GM19043 (cell line): ENCODE measurements at regions not wholly inside any gene's neighbourhood (a gene's known extent, or its start where the extent isn't known, plus 50 kb on each side); places are given as distances from the start of the nearest gene placed in this dataset.

ENCODE experiments used
- ATAC-seq: cut with Tn5 transposase; IDR thresholded peaks from one replicate; pipeline ENCODE4 v1.9.1; 2021; ENCODE audit warnings: low read depth; ENCODE audit not compliant: unreplicated experiment

DNA sequence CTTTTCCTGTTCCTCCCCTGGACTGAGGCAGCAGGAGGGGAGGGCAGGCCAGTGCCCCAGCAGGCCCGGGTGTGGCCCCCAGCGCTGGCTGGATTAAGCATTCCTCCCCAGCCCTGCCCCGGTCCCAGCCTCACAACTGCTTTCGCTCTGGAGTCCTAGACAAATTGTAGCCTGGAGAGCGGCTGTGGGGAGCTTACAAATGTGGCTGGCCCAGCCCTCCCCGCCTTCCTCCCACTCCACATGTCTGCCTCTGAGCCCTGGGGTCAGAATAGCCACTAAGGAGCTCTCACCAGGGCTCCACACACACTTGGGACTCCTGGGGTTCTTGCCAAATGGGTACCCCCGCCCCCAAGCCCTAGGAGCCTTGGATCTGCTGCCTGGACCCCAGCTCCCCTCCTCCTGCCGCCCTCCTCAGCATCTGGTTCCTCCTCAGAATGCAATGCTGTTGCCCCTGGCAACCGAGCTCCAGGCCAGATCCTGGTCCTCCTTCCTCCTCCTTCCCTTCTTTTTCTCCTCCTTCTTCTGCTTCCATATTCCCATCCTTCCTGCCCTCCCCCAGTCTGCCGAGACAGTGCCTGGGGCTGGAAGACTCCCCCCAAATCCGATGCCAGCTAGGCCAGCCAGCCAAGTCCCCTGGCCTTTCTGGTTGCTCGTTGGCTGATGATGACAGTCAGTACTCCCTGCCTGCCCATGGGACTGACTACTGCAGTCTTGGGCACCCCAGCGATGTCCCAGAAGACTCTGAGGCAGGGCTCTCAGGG is 91.1 kb downstream of the LINGO1 start:
- no peak for ATAC-seq

DNA sequence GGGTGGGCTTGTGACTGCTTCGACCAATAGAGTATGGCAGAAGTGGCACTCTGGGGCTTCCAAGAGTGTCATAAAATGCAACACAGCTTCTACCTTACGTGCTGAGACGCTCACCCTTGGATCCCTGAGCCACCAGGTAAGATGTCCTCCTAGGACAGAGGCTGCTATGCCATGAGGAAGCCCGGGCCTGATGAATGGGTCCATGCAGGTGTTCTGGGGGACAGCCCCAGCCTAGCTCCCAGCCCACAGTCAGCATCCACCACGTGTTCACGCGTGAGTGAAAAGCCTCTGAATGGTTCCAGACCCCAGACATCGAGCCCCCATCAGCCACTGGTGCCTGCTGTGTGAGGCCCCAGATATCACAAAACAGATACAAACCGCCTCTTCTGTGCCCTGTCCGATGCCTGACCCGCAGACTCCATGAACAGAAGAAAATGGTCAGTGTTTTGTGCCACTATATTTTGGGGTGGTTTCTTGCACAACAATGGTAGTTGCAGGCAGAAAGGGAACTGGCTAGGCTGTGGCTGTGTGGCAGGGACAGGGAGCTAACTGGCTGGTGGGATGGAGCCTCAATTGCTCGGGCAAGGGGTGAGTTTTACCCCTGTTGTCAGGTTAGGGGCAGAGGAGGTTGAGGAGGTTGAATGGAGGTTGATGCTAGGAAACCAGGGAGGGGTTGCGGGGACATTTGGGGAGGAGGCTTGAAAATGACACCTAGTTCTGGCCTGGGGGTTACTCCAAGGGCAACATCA is 92.2 kb downstream of the LINGO1 start:
- ATAC-seq, result no peak

DNA sequence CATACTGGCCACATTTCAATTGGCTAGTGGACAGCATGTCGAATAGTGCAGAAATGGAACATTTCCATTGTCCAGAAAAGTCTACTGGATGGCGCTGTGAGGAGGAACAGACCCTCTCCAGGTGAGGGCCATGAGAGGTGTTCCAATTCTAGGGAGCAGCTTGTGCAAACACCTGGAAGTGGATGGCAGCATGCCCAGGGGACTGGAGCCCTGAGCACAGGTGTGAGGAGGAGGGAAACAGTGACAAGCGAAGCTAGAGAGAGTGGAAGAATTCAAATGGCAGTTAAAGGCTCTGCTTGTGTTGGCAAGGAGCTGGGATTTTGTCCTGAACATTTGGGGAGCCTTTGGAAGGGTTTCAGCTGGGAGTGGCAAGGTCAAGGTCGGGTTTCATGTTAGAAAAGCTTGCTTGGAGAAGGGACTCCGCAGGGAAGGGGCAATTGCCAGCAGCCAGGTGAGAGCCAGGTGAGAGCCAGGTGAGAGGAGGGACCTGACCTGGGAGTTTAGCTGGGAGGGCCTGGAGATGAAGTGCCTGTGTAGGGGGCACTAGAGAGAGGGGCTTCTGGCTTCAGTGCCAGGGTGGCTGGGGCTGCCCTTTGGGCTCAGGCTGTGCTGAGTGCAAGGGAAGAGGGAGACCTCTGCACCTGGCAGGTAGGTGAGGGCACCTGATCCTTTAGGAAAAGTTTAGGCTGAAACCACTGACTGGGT is 93.8 kb downstream of the LINGO1 start:
- ATAC-seq, result no peak

DNA sequence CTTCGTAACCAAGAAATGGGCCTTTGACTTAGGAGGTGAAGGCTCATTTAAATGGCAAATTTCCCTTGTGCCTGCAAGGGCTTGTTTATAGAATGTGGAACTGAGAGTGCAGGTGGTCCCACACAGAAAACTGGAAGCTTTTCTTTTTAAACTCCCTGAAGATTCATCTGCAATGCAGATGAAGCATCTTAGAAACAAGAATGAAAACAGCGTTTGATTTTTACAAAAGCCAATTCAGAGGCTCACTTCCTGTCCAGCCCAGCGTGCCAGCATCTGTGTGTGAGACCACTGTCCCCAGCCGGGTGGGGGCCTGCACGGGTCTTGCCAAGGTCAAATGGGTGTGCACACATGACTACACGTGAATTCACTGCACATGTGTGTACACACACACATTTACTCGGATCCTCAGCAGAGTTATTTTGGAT is 94.7 kb downstream of the LINGO1 start:
- ATAC-seq, result peak; percentile 55

DNA sequence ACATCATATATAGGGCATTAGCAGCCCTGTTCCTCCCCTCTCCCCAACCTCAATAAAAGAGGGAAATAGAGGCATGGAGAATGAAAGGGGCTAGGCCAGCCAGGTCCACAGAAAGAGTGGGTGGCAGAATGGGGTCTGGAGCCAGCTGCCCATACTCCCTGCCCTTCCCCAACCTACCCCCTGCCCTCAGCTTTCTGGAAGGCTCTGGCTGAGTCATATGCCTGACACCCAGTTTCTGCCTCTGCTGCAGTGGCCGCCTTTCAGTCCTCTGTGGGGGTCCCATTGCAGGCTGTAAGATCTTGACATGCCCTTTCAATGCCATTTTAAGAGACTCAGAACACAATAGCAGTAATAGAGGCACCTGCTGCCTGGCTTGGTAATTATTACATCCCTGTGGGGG is 95.7 kb downstream of the LINGO1 start:
- ATAC-seq, result no peak

DNA sequence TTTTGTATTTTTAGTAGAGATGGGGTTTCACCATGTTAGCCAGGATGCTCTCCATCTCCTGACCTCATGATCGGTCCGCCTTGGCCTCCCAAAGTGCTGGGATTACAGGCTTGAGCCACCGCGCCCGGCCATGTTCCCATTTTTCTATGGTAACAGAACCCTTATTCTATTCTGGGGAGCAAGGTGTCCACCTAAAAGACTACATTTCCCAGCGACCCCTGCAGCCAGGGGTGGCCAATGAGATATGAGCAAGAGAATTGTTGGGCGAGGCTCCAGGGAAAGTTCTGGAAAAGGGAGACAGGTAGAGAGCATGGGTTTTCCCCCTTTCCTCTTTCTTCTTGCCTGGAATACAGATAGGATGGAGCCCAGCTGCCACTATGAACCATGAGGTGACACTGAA is 96.9 kb downstream of the LINGO1 start:
- ATAC-seq, result no peak
